KMS-11 (cell line): ENCODE measurements at regions not wholly inside any gene's neighbourhood (a gene's known extent, or its start where the extent isn't known, plus 50 kb on each side); places are given as distances from the start of the nearest gene placed in this dataset.

ENCODE experiments used
- H2AFZ ChIP-seq: fragments of 200-600 bp; sonication (generic); 2 replicates; pipeline ENCODE4 v1.6.1; 2016; ENCODE audit warnings: antibody characterized with exemption, mixed run types, low read depth
- H3K27ac ChIP-seq: fragments of 200-600 bp; sonication (generic); 2 replicates; pipeline ENCODE4 v1.6.1; 2016; ENCODE audit warnings: mild to moderate bottlenecking, mixed run types
- H3K27me3 ChIP-seq: fragments of 200-600 bp; sonication (generic); 2 replicates; pipeline ENCODE4 v1.6.1; 2017; ENCODE audit warnings: mild to moderate bottlenecking, low read depth, mixed run types, moderate library complexity; ENCODE audit not compliant: insufficient read depth
- H3K36me3 ChIP-seq: fragments of 200-600 bp; sonication (generic); 2 replicates; pipeline ENCODE4 v1.6.1; 2017; ENCODE audit warnings: mild to moderate bottlenecking, mixed run types; ENCODE audit not compliant: insufficient read depth
- H3K4me1 ChIP-seq: fragments of 200-600 bp; sonication (generic); 2 replicates; pipeline ENCODE4 v1.6.1; 2016; ENCODE audit warnings: mild to moderate bottlenecking, low read depth, mixed run types; ENCODE audit not compliant: poor library complexity, severe bottlenecking
- H3K4me2 ChIP-seq: fragments of 200-600 bp; sonication (generic); 2 replicates; pipeline ENCODE4 v1.7.0; 2016; ENCODE audit warnings: mild to moderate bottlenecking, mixed run types
- H3K4me3 ChIP-seq: fragments of 200-600 bp; sonication (generic); IDR thresholded peaks from 2 replicates; pipeline ENCODE4 v1.6.1; 2017; ENCODE audit warnings: low read depth, low read length, mixed read lengths; ENCODE audit not compliant: insufficient read depth
- H3K79me2 ChIP-seq: fragments of 200-600 bp; sonication (generic); 2 replicates; pipeline ENCODE4 v1.6.1; 2016; ENCODE audit warnings: low read depth, mixed run types; ENCODE audit not compliant: insufficient read depth
- H3K9ac ChIP-seq: fragments of 200-600 bp; sonication (generic); 2 replicates; pipeline ENCODE4 v1.6.1; 2016; ENCODE audit warnings: mild to moderate bottlenecking, mixed run types
- H4K20me1 ChIP-seq: fragments of 200-600 bp; sonication (generic); 2 replicates; pipeline ENCODE4 v1.6.1; 2016; ENCODE audit warnings: mild to moderate bottlenecking, mixed run types; ENCODE audit not compliant: insufficient read depth
- CTCF ChIP-seq: fragments of 200-600 bp; sonication (generic); conservative IDR thresholded peaks from 2 replicates; pipeline ENCODE4 v1.6.1; 2017; ENCODE audit warnings: low read depth, mild to moderate bottlenecking, antibody characterized with exemption, low read length, moderate library complexity, mixed read lengths

- H3K79me2 ChIP-seq: no peaks in the 10 kb centered on the region
- no peak overlapping the region for H3K27ac ChIP-seq
- H4K20me1 ChIP-seq: no peaks in the 10 kb centered on the region
- no peaks in the 10 kb centered on the region for H3K27me3 ChIP-seq
- no peak overlapping the region for H3K4me3 ChIP-seq
- no peak overlapping the region for H2AFZ ChIP-seq
- no peak overlapping the region for H3K9ac ChIP-seq
- no peaks in the 10 kb centered on the region for H3K4me1 ChIP-seq
- H3K36me3 ChIP-seq: no peaks in the 10 kb centered on the region
- no peak for TF ChIP-seq CTCF
- no peak overlapping the region for H3K4me2 ChIP-seq
Observed at GRCh38 chr4:62250100-62250499, 1050.0 kb downstream of the ADGRL3 start.

- Histone ChIP-seq H3K4me3 (no peak overlapping the region), H3K9ac (no peak overlapping the region), H3K36me3 (no peaks in the 10 kb centered on the region), H2AFZ (no peak overlapping the region), H4K20me1 (no peaks in the 10 kb centered on the region), H3K27me3 (no peaks in the 10 kb centered on the region), H3K4me1 (no peaks in the 10 kb centered on the region), H3K79me2 (no peaks in the 10 kb centered on the region), H3K4me2 (no peak overlapping the region), H3K27ac (no peak overlapping the region)
- TF ChIP-seq CTCF: no peak
Observed at GRCh38 chr4:62243895-62244294, 1043.8 kb downstream of the ADGRL3 start.

- no peak overlapping the region for H3K4me2 ChIP-seq
- no peak overlapping the region for H3K27ac ChIP-seq
- H3K79me2 ChIP-seq: no peaks in the 10 kb centered on the region
- no peaks in the 10 kb centered on the region for H3K4me1 ChIP-seq
- no peaks in the 10 kb centered on the region for H4K20me1 ChIP-seq
- H3K36me3 ChIP-seq: no peaks in the 10 kb centered on the region
- no peak overlapping the region for H3K4me3 ChIP-seq
- no peak overlapping the region for H3K9ac ChIP-seq
- no peak for TF ChIP-seq CTCF
- no peak overlapping the region for H2AFZ ChIP-seq
- H3K27me3 ChIP-seq: no peaks in the 10 kb centered on the region
Observed at GRCh38 chr4:62235911-62236310, 1035.8 kb downstream of the ADGRL3 start.

- H3K27ac ChIP-seq: no peak overlapping the region
- TF ChIP-seq CTCF: no peak
- H3K36me3 ChIP-seq: no peaks in the 10 kb centered on the region
- H2AFZ ChIP-seq: no peak overlapping the region
- no peaks in the 10 kb centered on the region for H3K79me2 ChIP-seq
- H3K4me2 ChIP-seq: no peak overlapping the region
- no peaks in the 10 kb centered on the region for H4K20me1 ChIP-seq
- no peak overlapping the region for H3K4me3 ChIP-seq
- no peaks in the 10 kb centered on the region for H3K4me1 ChIP-seq
- no peak overlapping the region for H3K9ac ChIP-seq
- no peaks in the 10 kb centered on the region for H3K27me3 ChIP-seq
Observed at GRCh38 chr4:62232814-62233213, 1032.7 kb downstream of the ADGRL3 start.

- no peak for TF ChIP-seq CTCF
- no peak overlapping the region for H3K27ac ChIP-seq
- no peak overlapping the region for H2AFZ ChIP-seq
- no peak overlapping the region for H3K4me2 ChIP-seq
- no peaks in the 10 kb centered on the region for H4K20me1 ChIP-seq
- no peaks in the 10 kb centered on the region for H3K27me3 ChIP-seq
- no peaks in the 10 kb centered on the region for H3K4me1 ChIP-seq
- H3K4me3 ChIP-seq: no peak overlapping the region
- no peak overlapping the region for H3K9ac ChIP-seq
- no peaks in the 10 kb centered on the region for H3K79me2 ChIP-seq
- H3K36me3 ChIP-seq: no peaks in the 10 kb centered on the region
Observed at GRCh38 chr4:62231994-62232393, 1031.9 kb downstream of the ADGRL3 start.
